ENCODE measurements at regions not wholly inside any gene's neighbourhood (a gene's known extent, or its start where the extent isn't known, plus 50 kb on each side); places are given as distances from the start of the nearest gene placed in this dataset.
"Not testable (repeated sequence)": the region's sequence is repeated elsewhere in the genome, so short reads cannot be mapped to it uniquely, and the experiment has no call there.

DNA sequence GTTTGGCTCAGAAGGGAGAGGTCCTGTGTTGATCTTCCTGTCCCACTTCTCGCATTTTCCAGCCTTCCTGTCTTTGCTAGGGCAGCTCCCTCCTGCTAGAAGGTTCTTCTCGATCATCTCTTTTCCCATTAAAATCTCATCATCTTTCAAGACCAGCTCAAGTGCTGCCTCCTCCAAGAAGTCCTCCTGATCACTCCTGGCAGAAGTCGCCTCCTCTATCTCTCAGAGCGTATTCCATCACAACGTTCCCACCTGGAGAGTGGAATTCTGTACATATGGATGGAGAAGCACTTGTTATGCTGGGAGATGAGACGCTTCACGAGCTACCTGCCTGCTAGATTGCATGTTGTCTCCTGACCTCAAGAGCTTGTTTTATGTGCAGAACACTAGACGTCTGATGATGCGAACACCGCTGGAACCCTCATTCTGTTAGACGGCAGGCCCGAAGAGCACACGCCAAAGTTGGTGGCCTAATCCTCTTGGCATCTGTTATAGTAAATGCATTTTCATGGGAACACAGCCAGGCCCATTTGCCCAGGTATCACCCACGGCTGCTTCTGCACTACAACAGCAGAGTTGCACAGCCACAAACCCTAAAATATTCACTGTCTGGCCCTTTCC is 68.0 kb upstream of the INSIG1 start:
- no peak for DNase-seq (ENCODE audit: low spot score)

- peak; percentile 91 for DNase-seq (ENCODE audit: low spot score)
Observed at GRCh38 chr7:155230169-155230593, 67.5 kb upstream of the INSIG1 start.

- no peak for DNase-seq (ENCODE audit: low spot score)
Observed at GRCh38 chr7:155231241-155231800, 66.4 kb upstream of the INSIG1 start.

- no peak for DNase-seq (ENCODE audit: low spot score)
Observed at GRCh38 chr7:155231941-155232340, 65.7 kb upstream of the INSIG1 start.

DNA sequence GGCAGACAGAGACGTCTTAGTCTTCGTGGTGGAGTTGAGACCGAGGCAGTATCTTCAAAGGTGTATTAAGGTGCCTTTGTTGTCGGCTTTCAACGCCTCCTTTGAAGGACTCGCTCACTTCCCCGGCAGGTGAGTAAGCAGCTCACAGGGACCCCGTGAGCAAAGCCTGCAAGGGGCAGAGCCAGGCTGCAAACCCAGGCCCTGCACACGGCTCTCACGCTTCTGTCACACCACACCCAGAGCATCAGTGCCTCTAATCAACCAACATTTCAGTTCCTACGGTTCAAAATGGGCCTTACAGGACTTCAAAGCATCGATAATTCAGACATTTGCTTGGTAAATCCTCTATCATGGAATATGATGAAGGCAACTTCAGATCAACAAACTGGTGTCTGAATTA is 64.8 kb upstream of the INSIG1 start:
- no peak for DNase-seq (ENCODE audit: low spot score)

- DNase-seq (ENCODE audit: low spot score) = no peak
Observed at GRCh38 chr7:155233311-155234157, 64.1 kb upstream of the INSIG1 start.

GRCh38 chr7:155234158-155234492 is 63.6 kb upstream of the INSIG1 start:
- DNase-seq (ENCODE audit: low spot score) = peak; percentile 56

DNA sequence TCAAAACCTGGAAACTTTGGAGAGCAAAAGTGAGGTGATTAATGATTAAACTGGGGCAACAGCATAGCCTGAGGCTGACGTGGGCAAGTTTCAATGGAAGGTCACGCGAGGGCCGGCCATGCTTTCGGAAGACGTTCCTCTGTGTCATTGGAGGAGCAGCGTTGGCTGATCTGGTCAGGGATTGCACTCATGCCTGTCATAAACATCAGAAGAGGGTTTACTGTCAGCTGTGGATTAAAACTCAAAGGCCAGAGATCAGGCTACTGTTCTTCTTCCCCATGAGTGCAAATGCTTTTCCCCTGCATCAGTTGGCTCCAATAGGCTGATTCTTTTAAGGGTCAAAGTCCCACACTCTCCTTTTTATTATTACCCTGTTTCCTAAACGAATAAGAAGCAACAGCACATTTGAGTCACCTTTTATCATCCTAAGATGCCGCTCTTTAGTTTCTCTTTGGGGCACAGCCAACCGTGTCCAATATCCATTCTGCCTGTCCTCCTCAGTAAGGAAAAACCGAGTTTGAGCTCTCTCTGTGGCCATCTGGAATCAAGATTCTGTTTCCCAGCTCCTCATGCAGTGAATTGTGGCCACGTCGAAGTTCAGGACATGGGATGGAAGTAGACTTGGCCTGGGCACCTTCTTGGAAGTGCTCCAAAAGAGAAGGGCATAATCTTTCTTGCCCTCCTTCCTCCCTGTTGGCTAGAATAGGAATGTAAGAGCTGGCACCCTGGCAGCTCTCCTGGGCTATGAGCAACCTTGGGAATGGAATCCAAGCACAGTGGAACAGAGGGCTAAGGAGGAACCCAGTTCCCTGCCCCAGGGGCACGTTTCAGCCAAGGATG is 62.5 kb upstream of the INSIG1 start:
- DNase-seq (ENCODE audit: low spot score) = no peak

- DNase-seq (ENCODE audit: low spot score) = no peak
Observed at GRCh38 chr7:155236386-155236785, 61.3 kb upstream of the INSIG1 start.

- DNase-seq (ENCODE audit: low spot score) = no peak
Observed at GRCh38 chr7:155237297-155237696, 60.4 kb upstream of the INSIG1 start.

- DNase-seq (ENCODE audit: low spot score) = no peak
Observed at GRCh38 chr7:155237730-155238129, 59.9 kb upstream of the INSIG1 start.

DNA sequence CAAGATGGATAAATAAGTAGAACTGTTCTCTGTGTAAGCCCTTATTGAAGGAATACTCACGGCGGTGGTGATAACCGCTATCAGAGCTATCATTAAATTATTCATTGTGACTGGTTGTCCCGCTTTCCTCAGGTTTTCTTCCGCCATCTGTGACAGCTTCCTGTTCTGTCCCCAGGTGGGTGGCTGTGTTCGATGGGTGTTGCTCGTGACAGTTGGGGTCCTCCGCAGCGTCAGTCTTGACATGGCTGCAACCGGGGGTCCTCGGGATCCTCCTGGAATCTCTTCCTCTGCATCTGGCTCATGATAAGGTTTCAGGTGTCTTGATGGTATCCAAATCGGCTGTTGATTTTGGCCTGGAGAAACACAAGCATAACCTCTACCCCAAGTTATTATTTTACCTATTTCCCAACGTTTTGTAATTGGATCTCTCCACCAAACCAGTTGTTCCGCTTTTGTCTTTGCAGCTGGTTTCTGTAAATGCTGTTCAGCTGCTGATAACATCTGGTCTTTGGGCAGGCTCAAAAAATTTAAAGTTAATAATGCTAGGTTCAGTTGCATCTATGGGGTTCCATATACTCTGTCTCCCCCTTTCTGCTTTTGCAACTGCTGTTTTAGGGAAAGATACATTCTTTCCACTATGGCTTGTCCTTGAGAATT is 58.1 kb upstream of the INSIG1 start:
- DNase-seq (ENCODE audit: low spot score) = not testable (repeated sequence)

GRCh38 chr7:155244675-155245074 is 53.0 kb upstream of the INSIG1 start:
- no peak for DNase-seq (ENCODE audit: low spot score)

DNA sequence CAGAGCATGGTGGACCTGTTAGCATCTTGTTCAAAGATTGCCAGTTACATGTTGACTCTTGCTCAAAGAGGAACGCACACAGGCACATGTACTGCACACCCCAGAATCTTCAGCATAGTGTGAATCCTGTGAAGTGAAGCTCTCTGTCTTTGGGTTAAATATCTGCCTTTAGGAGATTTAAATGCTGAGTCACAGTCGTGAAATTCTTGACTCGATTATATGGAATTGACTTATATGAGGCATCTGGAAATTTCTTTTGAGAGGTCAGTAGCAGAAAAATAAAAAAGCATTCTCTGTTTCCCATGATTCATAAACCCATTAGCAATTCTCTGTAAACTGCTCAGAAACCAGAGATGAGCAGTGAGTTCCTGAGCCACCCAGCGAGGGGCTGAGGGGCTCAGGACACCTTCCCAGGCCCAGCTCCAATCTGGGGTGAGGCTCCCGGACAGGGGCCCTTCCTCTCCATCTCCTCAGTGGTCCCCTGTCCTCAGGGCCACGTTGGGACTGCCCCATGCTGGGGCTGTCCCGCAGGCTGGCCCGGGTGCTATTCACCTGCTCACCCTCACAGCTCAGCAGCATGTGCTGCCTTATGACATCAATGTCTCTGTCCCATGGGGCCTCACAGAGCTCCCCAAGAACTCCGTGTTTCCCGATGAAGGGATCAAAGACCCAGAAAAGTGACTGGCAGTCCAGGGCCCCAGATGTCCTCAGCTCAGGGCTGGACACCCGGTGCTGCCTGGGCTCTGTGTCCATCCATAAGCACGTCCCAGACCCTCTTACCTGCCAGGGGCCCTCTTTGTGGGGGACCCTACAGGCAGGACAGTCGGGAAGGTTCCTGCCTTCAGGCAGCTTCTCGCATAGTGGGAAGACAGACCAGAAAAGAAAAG is 50.0 kb upstream of the INSIG1 start:
- DNase-seq (ENCODE audit: low spot score) = no peak

Measured in Ammon's horn (tissue), 1 donor.